ENCODE measurements at regions not wholly inside any gene's neighbourhood (a gene's known extent, or its start where the extent isn't known, plus 50 kb on each side); places are given as distances from the start of the nearest gene placed in this dataset.

GRCh38 chr2:126343136-126343535 is 312.8 kb upstream of the GYPC start:
- no peak for ATAC-seq (ENCODE audit: low read depth)
- POLR2A ChIA-PET (ENCODE audit: unreplicated experiment) = no interaction called here
- whole genome bisulfite sequencing, 2 experiments (ENCODE audit: extremely low coverage in 2 of 2, insufficient read length in 1 of 2) = no CpG with 5 or more reads among the region's 2 CpGs
- CTCF ChIA-PET = no interaction called here
- no peaks in the 10 kb centered on the region for H3K9me1 ChIP-seq (ENCODE audit: insufficient read depth, low read length)
- H4K5ac ChIP-seq (ENCODE audit: low read depth, low read length) = no peak overlapping the region
- no peak for TF ChIP-seq RFX5 (IDR thresholded peaks at IDR 0.05; ENCODE audit: low read depth, low read length)
- no peak for TF ChIP-seq MAZ (IDR thresholded peaks at IDR 0.05; ENCODE audit: borderline replicate concordance, low read depth, low read length)
- TF ChIP-seq MAFK (IDR thresholded peaks at IDR 0.05; ENCODE audit: low read depth, low read length) = no peak
- TF ChIP-seq SMC3 (IDR thresholded peaks at IDR 0.05; ENCODE audit: low read depth, low read length) = no peak
- TF ChIP-seq, protein P1, sequence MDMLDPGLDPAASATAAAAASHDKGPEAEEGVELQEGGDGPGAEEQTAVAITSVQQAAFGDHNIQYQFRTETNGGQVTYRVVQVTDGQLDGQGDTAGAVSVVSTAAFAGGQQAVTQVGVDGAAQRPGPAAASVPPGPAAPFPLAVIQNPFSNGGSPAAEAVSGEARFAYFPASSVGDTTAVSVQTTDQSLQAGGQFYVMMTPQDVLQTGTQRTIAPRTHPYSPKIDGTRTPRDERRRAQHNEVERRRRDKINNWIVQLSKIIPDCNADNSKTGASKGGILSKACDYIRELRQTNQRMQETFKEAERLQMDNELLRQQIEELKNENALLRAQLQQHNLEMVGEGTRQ (IDR thresholded peaks at IDR 0.05; ENCODE audit: low read depth, low read length) = no peak
- no peak for TF ChIP-seq RAD21 (IDR thresholded peaks at IDR 0.05; ENCODE audit: low read length)
- no peak for TF ChIP-seq CHD1 (IDR thresholded peaks at IDR 0.05; ENCODE audit: low read depth, low read length)
- TF ChIP-seq FOS (IDR thresholded peaks at IDR 0.05; ENCODE audit: low read depth, low read length) = no peak
- no peak for TF ChIP-seq RCOR1 (IDR thresholded peaks at IDR 0.05; ENCODE audit: insufficient replicate concordance, low read length)
- no peak overlapping the region for H2BK120ac ChIP-seq (ENCODE audit: low read depth, low read length)
- no peak overlapping the region for H2AK5ac ChIP-seq (ENCODE audit: low read depth, low read length)
- dilution Hi-C loops (cut with HindIII; ENCODE audit: low sequenced_read_pairs, unreplicated experiment) (no loop called here), intact Hi-C loops (cut with micrococcal nuclease) (no loop called here), in situ Hi-C loops (cut with MboI; ENCODE audit: low sequenced_read_pairs) (no loop called here)
- no peaks in the 10 kb centered on the region for H3K36me3 ChIP-seq (ENCODE audit: control insufficient read depth, insufficient read depth, low read length)
- H3K23ac ChIP-seq (ENCODE audit: low read depth, low read length) = no peak overlapping the region
- no peak overlapping the region for H3K9ac ChIP-seq (ENCODE audit: low read depth, low read length)
- no peak overlapping the region for H3K4me2 ChIP-seq (ENCODE audit: low read depth, low read length)
- no peak overlapping the region for H3K4ac ChIP-seq (ENCODE audit: low read depth, low read length)
- no peaks in the 10 kb centered on the region for H3K27me3 ChIP-seq (ENCODE audit: control insufficient read depth, insufficient read depth, low read length)
- DNase-seq = no peak
- no peak overlapping the region for H2BK5ac ChIP-seq (ENCODE audit: low read depth, low read length, poor library complexity, severe bottlenecking)
- H2BK15ac ChIP-seq (ENCODE audit: low read depth, low read length) = no peak overlapping the region
- no peak overlapping the region for H3K18ac ChIP-seq (ENCODE audit: low read depth, low read length)
- H4K20me1 ChIP-seq (ENCODE audit: insufficient read depth, low read length) = no peaks in the 10 kb centered on the region
- H3K9me3 ChIP-seq (ENCODE audit: control insufficient read depth, insufficient read depth, low read length) = peaks cover 2% of the 10 kb centered on the region; the same call in 1 of the 2 replicates
- H3K27ac ChIP-seq (ENCODE audit: insufficient read depth, low read length) = no peak overlapping the region
- no peak overlapping the region for H3K56ac ChIP-seq (ENCODE audit: extremely low read depth, insufficient read depth, low read length)
- no peak overlapping the region for H3K4me3 ChIP-seq (ENCODE audit: insufficient read depth, low read depth, low read length)
- H3K14ac ChIP-seq (replicated peaks; ENCODE audit: low read depth, low read length) = no peak overlapping the region
- H4K8ac ChIP-seq (ENCODE audit: low read depth in 2 of 2, low read length in 2 of 2) = no peak overlapping the region
- H4K91ac ChIP-seq (ENCODE audit: insufficient read depth, low read depth, low read length) = no peak overlapping the region
- no peak overlapping the region for H2AK9ac ChIP-seq (replicated peaks; ENCODE audit: low read depth, low read length, poor library complexity)
- H3K4me1 ChIP-seq (ENCODE audit: control insufficient read depth, insufficient read depth, low read length) = no peaks in the 10 kb centered on the region
- no peaks in the 10 kb centered on the region for H3K79me1 ChIP-seq (ENCODE audit: low read depth in 1 of 2, low read length in 2 of 2)
- H2BK20ac ChIP-seq (ENCODE audit: low read depth, low read length) = no peak overlapping the region
- no TSS peak for BruUV-seq (replicated peaks)
- no peak overlapping the region for H2AFZ ChIP-seq (replicated peaks; ENCODE audit: low read length, poor library complexity)

Measured in IMR-90 (cell line).